ENCODE measurements at regions not wholly inside any gene's neighbourhood (a gene's known extent, or its start where the extent isn't known, plus 50 kb on each side); places are given as distances from the start of the nearest gene placed in this dataset.

DNA sequence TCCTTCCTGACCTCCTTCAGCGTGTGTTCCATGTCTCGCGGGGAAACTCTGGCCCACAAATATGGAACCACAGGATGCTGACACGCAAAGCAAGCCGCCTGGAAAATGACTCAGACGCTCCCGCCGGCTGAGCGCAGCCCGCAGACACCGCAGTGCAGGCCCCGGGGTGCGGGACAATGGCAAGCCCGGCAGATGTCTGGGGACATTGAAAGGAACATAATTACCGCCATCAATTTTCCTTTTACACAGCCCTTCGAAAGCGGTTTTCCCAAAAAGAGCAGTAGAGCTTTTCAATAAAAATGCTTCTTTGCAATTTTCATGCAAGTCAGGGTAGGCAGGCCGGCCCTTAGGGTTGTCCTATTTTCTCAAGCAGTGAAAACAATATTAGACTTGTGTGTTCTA is 159.2 kb upstream of the SH3BP4 start:
- TF ChIP-seq TAF1 (IDR thresholded peaks at IDR 0.05; ENCODE audit: low read depth) (no peak), FOXM1 (IDR thresholded peaks at IDR 0.05; ENCODE audit: borderline replicate concordance, low read depth) (no peak), CEBPB (IDR thresholded peaks at IDR 0.05) (no peak), EGR1 (IDR thresholded peaks at IDR 0.05) (no peak)
- TF ChIP-seq, protein P1, sequence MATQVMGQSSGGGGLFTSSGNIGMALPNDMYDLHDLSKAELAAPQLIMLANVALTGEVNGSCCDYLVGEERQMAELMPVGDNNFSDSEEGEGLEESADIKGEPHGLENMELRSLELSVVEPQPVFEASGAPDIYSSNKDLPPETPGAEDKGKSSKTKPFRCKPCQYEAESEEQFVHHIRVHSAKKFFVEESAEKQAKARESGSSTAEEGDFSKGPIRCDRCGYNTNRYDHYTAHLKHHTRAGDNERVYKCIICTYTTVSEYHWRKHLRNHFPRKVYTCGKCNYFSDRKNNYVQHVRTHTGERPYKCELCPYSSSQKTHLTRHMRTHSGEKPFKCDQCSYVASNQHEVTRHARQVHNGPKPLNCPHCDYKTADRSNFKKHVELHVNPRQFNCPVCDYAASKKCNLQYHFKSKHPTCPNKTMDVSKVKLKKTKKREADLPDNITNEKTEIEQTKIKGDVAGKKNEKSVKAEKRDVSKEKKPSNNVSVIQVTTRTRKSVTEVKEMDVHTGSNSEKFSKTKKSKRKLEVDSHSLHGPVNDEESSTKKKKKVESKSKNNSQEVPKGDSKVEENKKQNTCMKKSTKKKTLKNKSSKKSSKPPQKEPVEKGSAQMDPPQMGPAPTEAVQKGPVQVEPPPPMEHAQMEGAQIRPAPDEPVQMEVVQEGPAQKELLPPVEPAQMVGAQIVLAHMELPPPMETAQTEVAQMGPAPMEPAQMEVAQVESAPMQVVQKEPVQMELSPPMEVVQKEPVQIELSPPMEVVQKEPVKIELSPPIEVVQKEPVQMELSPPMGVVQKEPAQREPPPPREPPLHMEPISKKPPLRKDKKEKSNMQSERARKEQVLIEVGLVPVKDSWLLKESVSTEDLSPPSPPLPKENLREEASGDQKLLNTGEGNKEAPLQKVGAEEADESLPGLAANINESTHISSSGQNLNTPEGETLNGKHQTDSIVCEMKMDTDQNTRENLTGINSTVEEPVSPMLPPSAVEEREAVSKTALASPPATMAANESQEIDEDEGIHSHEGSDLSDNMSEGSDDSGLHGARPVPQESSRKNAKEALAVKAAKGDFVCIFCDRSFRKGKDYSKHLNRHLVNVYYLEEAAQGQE (IDR thresholded peaks at IDR 0.05; ENCODE audit: low read depth): no peak
- TF ChIP-seq, protein P2, sequence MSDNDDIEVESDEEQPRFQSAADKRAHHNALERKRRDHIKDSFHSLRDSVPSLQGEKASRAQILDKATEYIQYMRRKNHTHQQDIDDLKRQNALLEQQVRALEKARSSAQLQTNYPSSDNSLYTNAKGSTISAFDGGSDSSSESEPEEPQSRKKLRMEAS (IDR thresholded peaks at IDR 0.05): no peak
- TF ChIP-seq, protein P3, sequence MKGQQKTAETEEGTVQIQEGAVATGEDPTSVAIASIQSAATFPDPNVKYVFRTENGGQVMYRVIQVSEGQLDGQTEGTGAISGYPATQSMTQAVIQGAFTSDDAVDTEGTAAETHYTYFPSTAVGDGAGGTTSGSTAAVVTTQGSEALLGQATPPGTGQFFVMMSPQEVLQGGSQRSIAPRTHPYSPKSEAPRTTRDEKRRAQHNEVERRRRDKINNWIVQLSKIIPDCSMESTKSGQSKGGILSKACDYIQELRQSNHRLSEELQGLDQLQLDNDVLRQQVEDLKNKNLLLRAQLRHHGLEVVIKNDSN (IDR thresholded peaks at IDR 0.05): no peak
